SK-N-SH (cell line): ENCODE measurements at regions not wholly inside any gene's neighbourhood (a gene's known extent, or its start where the extent isn't known, plus 50 kb on each side); places are given as distances from the start of the nearest gene placed in this dataset.

Experiments used
- EZH2phosphoT487 ChIP-seq: fragments of 200-600 bp; sonication (generic); IDR thresholded peaks from 2 replicates; pipeline ENCODE4 v1.6.1; 2017; ENCODE audit warnings: low read depth, mixed run types, mild to moderate bottlenecking, antibody characterized with exemption, moderate library complexity, borderline replicate concordance
- FOSL2 ChIP-seq: IDR thresholded peaks from 2 replicates; pipeline ENCODE4 v1.4.0; 2012; ENCODE audit warnings: low read depth, mild to moderate bottlenecking, moderate library complexity, borderline replicate concordance
- GATA2 ChIP-seq: sonication (generic); formaldehyde crosslinking; IDR thresholded peaks from 2 replicates; pipeline ENCODE4 v1.5.0; 2020; ENCODE audit warnings: mild to moderate bottlenecking, missing genetic modification reagents
- MEF2A ChIP-seq: IDR thresholded peaks from 2 replicates; pipeline ENCODE4 v1.4.0; 2012; ENCODE audit warnings: low read depth, borderline replicate concordance
- POLR2AphosphoS5 ChIP-seq: IDR thresholded peaks from 2 replicates; pipeline ENCODE4 v1.6.1; 2012; ENCODE audit warnings: low read depth, low read length
- SMC3 ChIP-seq: IDR thresholded peaks from 2 replicates; pipeline ENCODE4 v1.6.1; 2012; ENCODE audit warnings: low read depth, low read length, improper control_type of control experiment
- TAF1 ChIP-seq: IDR thresholded peaks from 2 replicates; pipeline ENCODE4 v1.6.1; 2012; ENCODE audit warnings: low read depth, mild to moderate bottlenecking, low read length, moderate library complexity, borderline replicate concordance
- TF ChIP-seq, protein P1 (sequence below): IDR thresholded peaks from 2 replicates; pipeline ENCODE4 v1.6.1; 2012; ENCODE audit warnings: mild to moderate bottlenecking, low read depth, low read length, moderate library complexity
- TF ChIP-seq, protein P2 (sequence below): fragments of 200-600 bp; sonication (generic); IDR thresholded peaks from 2 replicates; pipeline ENCODE4 v1.6.1; 2017; ENCODE audit warnings: antibody characterized with exemption, mild to moderate bottlenecking, moderate library complexity
- TF ChIP-seq, protein P3 (sequence below): IDR thresholded peaks from 2 replicates; pipeline ENCODE4 v1.4.0; 2012; ENCODE audit warnings: low read depth
- TF ChIP-seq, protein P4 (sequence below): IDR thresholded peaks from 2 replicates; pipeline ENCODE4 v1.4.0; 2012; ENCODE audit warnings: low read depth, borderline replicate concordance
- TF ChIP-seq, protein P5 (sequence below): fragments of 150-350 bp; IDR thresholded peaks from 2 replicates; pipeline ENCODE4 v1.6.1; 2017; ENCODE audit warnings: antibody characterized with exemption, low read length, low read depth, borderline replicate concordance

DNA sequence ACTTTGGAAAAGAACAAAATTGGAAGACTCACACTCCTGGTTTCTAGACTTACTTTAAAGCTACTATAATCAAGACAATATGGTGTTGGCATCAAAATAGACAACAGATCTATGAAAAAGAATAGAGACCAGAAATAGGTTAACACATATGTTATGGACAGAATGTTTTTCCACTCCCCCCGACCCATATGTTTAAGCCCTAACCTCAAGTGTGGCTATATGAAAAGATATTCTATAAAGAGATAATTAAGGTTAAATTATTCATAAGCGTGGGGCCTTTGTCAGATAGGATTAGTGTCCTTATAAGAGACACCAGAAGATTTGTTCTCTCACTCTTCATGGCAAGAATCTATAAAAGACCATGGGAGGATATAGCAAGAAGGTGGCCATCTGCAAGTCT lies 440.0 kb downstream of the AASDHPPT start:
- TF ChIP-seq, protein P1, sequence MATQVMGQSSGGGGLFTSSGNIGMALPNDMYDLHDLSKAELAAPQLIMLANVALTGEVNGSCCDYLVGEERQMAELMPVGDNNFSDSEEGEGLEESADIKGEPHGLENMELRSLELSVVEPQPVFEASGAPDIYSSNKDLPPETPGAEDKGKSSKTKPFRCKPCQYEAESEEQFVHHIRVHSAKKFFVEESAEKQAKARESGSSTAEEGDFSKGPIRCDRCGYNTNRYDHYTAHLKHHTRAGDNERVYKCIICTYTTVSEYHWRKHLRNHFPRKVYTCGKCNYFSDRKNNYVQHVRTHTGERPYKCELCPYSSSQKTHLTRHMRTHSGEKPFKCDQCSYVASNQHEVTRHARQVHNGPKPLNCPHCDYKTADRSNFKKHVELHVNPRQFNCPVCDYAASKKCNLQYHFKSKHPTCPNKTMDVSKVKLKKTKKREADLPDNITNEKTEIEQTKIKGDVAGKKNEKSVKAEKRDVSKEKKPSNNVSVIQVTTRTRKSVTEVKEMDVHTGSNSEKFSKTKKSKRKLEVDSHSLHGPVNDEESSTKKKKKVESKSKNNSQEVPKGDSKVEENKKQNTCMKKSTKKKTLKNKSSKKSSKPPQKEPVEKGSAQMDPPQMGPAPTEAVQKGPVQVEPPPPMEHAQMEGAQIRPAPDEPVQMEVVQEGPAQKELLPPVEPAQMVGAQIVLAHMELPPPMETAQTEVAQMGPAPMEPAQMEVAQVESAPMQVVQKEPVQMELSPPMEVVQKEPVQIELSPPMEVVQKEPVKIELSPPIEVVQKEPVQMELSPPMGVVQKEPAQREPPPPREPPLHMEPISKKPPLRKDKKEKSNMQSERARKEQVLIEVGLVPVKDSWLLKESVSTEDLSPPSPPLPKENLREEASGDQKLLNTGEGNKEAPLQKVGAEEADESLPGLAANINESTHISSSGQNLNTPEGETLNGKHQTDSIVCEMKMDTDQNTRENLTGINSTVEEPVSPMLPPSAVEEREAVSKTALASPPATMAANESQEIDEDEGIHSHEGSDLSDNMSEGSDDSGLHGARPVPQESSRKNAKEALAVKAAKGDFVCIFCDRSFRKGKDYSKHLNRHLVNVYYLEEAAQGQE, result no peak
- TF ChIP-seq, protein P2, sequence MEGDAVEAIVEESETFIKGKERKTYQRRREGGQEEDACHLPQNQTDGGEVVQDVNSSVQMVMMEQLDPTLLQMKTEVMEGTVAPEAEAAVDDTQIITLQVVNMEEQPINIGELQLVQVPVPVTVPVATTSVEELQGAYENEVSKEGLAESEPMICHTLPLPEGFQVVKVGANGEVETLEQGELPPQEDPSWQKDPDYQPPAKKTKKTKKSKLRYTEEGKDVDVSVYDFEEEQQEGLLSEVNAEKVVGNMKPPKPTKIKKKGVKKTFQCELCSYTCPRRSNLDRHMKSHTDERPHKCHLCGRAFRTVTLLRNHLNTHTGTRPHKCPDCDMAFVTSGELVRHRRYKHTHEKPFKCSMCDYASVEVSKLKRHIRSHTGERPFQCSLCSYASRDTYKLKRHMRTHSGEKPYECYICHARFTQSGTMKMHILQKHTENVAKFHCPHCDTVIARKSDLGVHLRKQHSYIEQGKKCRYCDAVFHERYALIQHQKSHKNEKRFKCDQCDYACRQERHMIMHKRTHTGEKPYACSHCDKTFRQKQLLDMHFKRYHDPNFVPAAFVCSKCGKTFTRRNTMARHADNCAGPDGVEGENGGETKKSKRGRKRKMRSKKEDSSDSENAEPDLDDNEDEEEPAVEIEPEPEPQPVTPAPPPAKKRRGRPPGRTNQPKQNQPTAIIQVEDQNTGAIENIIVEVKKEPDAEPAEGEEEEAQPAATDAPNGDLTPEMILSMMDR, result no peak
- TF ChIP-seq, protein P3, sequence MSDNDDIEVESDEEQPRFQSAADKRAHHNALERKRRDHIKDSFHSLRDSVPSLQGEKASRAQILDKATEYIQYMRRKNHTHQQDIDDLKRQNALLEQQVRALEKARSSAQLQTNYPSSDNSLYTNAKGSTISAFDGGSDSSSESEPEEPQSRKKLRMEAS, result no peak
- TF ChIP-seq POLR2AphosphoS5 (no peak), SMC3 (no peak), EZH2phosphoT487 (no peak), GATA2 (CRISPR knock-in tag) (no peak), TAF1 (no peak), FOSL2 (no peak), MEF2A (no peak)
- TF ChIP-seq, protein P4, sequence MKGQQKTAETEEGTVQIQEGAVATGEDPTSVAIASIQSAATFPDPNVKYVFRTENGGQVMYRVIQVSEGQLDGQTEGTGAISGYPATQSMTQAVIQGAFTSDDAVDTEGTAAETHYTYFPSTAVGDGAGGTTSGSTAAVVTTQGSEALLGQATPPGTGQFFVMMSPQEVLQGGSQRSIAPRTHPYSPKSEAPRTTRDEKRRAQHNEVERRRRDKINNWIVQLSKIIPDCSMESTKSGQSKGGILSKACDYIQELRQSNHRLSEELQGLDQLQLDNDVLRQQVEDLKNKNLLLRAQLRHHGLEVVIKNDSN, result no peak
- TF ChIP-seq, protein P5, sequence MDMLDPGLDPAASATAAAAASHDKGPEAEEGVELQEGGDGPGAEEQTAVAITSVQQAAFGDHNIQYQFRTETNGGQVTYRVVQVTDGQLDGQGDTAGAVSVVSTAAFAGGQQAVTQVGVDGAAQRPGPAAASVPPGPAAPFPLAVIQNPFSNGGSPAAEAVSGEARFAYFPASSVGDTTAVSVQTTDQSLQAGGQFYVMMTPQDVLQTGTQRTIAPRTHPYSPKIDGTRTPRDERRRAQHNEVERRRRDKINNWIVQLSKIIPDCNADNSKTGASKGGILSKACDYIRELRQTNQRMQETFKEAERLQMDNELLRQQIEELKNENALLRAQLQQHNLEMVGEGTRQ, result no peak
